ENCODE measurements at regions not wholly inside any gene's neighbourhood (a gene's known extent, or its start where the extent isn't known, plus 50 kb on each side); places are given as distances from the start of the nearest gene placed in this dataset.

DNA sequence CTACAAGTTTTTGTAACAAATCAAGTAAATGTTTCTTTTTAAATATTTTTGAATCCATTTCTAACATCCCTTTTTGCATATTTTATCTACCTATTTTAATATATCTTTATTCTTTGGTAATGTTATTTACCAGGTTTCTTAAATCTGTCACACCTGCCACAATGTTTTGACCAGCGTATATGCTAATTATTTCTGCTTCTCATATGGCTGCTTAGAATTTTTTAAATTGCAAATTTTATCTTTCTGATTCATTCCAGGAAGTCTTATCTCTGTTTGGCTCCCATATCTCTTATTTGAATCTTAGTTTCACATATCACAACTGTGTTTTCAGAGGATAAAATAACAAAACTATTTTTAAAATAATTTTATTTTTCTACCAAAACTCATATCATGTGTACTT is 1411.1 kb downstream of the KCNT2 start:
- no peak for DNase-seq (ENCODE audit: low read depth, low spot score)
- ChIA-PET CTCF (no interaction called here), POLR2A (no interaction called here)
- no peak overlapping the region for H3K4me3 ChIP-seq (ENCODE audit: low read depth, low read length)
- TF ChIP-seq, protein P1, sequence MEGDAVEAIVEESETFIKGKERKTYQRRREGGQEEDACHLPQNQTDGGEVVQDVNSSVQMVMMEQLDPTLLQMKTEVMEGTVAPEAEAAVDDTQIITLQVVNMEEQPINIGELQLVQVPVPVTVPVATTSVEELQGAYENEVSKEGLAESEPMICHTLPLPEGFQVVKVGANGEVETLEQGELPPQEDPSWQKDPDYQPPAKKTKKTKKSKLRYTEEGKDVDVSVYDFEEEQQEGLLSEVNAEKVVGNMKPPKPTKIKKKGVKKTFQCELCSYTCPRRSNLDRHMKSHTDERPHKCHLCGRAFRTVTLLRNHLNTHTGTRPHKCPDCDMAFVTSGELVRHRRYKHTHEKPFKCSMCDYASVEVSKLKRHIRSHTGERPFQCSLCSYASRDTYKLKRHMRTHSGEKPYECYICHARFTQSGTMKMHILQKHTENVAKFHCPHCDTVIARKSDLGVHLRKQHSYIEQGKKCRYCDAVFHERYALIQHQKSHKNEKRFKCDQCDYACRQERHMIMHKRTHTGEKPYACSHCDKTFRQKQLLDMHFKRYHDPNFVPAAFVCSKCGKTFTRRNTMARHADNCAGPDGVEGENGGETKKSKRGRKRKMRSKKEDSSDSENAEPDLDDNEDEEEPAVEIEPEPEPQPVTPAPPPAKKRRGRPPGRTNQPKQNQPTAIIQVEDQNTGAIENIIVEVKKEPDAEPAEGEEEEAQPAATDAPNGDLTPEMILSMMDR (IDR thresholded peaks at IDR 0.05; ENCODE audit: insufficient read depth, low read length, missing control alignments): no peak

DNA sequence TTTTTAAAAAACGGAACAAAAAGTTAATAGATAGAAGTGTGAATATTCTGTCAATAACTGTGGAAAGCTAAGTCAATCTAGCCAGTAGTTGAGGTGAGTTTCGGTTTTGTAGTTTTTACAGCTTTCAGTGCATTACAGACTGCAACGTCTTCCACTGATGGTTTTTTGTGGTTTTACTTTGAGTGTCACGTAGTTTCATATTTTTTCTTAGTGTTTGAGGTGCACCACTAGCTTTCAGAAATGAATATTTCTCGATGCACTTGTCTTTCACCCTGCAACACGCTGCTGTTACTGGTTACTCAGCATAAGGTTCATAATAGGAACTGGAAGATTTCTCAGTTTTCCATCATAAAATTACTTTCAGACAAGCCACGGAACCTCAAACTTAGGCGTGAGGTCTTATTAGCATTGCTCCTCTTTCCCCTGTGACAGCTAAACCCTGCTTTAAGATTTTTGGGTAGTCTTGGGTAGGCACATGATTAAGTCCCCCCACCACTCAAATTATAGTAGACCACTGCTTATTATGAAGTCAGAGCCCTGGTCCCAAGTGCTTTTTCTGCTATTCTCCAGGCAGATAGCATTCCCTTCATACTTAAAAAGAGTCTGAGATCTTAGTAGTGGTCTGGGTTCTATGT is 1412.7 kb downstream of the KCNT2 start:
- no peak for DNase-seq (ENCODE audit: low read depth, low spot score)

DNA sequence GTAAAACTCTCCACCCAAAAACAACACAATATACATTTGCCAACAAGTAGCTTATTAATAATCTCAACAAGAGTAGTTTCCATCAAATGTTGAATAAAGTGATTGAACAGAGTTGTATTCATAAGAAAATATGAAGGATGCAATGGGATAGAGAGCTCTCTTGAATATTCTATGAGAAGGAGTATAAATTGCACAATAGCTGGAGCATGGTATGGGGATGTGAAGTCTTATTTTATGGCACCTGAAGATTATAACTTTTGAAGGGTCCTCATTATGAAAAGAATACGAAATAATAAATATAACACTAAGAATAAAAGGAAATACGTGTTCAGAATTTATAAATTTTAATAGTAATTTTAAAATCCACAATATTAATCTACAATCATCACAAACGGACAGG is 1415.1 kb downstream of the KCNT2 start:
- ChIA-PET CTCF (no interaction called here), POLR2A (no interaction called here)
- DNase-seq (ENCODE audit: low read depth, low spot score): no peak
- TF ChIP-seq, protein P1 (IDR thresholded peaks at IDR 0.05; ENCODE audit: insufficient read depth, low read length, missing control alignments): no peak
- no peak overlapping the region for H3K4me3 ChIP-seq (ENCODE audit: low read depth, low read length)

More for the DNA sequence above, 1412.7 kb downstream of the KCNT2 start:
- ChIA-PET POLR2A (no interaction called here), CTCF (no interaction called here)
- peak overlapping the region; percentile 9 for H3K4me3 ChIP-seq (ENCODE audit: low read depth, low read length)
- TF ChIP-seq, protein P1 (IDR thresholded peaks at IDR 0.05; ENCODE audit: insufficient read depth, low read length, missing control alignments): no peak

DNA sequence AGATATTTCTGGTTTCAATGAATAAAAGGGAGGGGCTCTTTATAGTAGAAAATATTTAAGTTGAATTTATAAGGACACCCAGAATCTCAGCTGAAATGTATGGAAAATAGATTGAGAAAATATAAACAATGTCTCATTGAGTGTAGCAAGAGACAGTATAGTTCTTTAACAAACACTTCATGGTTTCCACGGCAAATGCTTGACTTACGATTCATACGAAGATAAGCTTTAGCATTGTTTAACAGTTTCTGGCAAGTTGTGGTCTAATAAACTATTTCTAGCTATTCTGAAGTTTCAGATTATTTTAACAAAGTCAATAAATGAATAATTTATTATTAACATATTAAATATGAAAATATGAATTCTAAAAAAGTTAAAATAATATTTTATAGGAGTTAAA is 1419.4 kb downstream of the KCNT2 start:
- CTCF ChIA-PET: no interaction called here

DNA sequence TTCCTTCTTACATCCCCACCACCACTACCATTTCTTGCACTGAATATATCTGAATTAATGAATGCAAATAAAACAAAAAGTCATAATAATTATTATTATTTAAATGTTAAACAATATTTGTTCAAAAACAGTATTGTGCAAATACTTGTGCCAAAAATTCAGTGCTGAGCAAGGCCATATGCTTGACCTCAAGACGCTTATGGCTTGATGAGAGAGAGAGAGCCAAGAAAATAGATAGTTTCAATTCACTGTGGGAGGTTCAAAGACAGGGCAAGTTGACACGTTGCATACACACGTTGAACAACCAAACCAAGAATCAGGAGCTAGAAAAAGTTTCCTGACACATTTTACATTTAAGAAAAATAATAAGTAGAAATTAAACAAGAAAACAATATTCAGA is 1421.7 kb downstream of the KCNT2 start:
- ChIA-PET CTCF (no interaction called here), POLR2A (no interaction called here)
- TF ChIP-seq, protein P1 (IDR thresholded peaks at IDR 0.05; ENCODE audit: insufficient read depth, low read length, missing control alignments): no peak
- DNase-seq (ENCODE audit: low read depth, low spot score): no peak
- H3K4me3 ChIP-seq (ENCODE audit: low read depth, low read length): no peak overlapping the region

More for the DNA sequence above, 1419.4 kb downstream of the KCNT2 start:
- no peak overlapping the region for H3K4me3 ChIP-seq (ENCODE audit: low read depth, low read length)
- POLR2A ChIA-PET: no interaction called here
- no peak for DNase-seq (ENCODE audit: low read depth, low spot score)
- TF ChIP-seq, protein P1 (IDR thresholded peaks at IDR 0.05; ENCODE audit: insufficient read depth, low read length, missing control alignments): no peak

DNA sequence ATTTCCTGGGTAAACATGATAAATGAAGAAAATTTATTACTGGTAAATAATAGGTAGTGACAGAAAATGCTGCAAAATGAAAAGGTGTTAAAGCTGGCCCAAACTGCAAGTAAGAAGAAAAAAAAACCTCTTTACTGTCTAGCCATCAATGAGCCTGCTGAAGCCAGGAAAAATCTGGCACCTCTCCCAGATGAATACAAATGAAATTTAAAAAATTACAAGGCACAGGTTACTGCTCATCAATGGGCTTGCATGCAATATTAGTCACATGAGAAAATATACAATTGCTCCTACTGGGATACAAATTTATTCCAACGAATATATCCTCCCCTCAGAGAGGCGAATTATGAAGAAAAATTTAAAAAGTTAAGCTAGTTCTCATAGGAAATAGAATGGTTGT is 1422.5 kb downstream of the KCNT2 start:
- no peak for DNase-seq (ENCODE audit: low read depth, low spot score)
- ChIA-PET CTCF (no interaction called here), POLR2A (no interaction called here)
- TF ChIP-seq, protein P1 (IDR thresholded peaks at IDR 0.05; ENCODE audit: insufficient read depth, low read length, missing control alignments): no peak
- no peak overlapping the region for H3K4me3 ChIP-seq (ENCODE audit: low read depth, low read length)

Measured in AG04449 (cell line).